DOHH2 (cell line): ENCODE measurements at regions not wholly inside any gene's neighbourhood (a gene's known extent, or its start where the extent isn't known, plus 50 kb on each side); places are given as distances from the start of the nearest gene placed in this dataset.
"Not testable (repeated sequence)": the region's sequence is repeated elsewhere in the genome, so short reads cannot be mapped to it uniquely, and the experiment has no call there.

Experiments used
- H3F3A ChIP-seq: fragments of 200-600 bp; sonication (generic), shearing (Covaris generic); 2 replicates; pipeline ENCODE4 v1.6.0; 2016; ENCODE audit warnings: antibody characterized with exemption, mild to moderate bottlenecking; ENCODE audit not compliant: control insufficient read depth, insufficient read depth
- H3K27ac ChIP-seq: fragments of 200-600 bp; sonication (generic); 2 replicates; pipeline ENCODE4 v1.5.1; 2014; ENCODE audit warnings: low read depth, mild to moderate bottlenecking, low read length, moderate library complexity
- H3K27me3 ChIP-seq: fragments of 200-600 bp; sonication (generic); 2 replicates; pipeline ENCODE4 v1.6.1; 2014; ENCODE audit warnings: mild to moderate bottlenecking, low read length, mixed read lengths; ENCODE audit not compliant: control insufficient read depth
- H3K36me3 ChIP-seq: fragments of 200-600 bp; sonication (generic); 2 replicates; pipeline ENCODE4 v1.6.1; 2014; ENCODE audit warnings: mild to moderate bottlenecking, low read length, moderate library complexity, mixed read lengths; ENCODE audit not compliant: control insufficient read depth
- H3K4me1 ChIP-seq: fragments of 200-600 bp; sonication (generic); 2 replicates; pipeline ENCODE4 v1.6.1; 2014; ENCODE audit warnings: mild to moderate bottlenecking, low read length, mixed read lengths; ENCODE audit not compliant: control insufficient read depth
- H3K4me2 ChIP-seq: fragments of 200-600 bp; sonication (generic); 2 replicates; pipeline ENCODE4 v1.6.0; 2014; ENCODE audit warnings: mild to moderate bottlenecking, low read length, moderate library complexity
- H3K4me3 ChIP-seq: fragments of 200-600 bp; sonication (generic); 2 replicates; pipeline ENCODE4 v1.5.1; 2014; ENCODE audit warnings: mild to moderate bottlenecking, low read length, mixed read lengths
- H3K79me2 ChIP-seq: fragments of 200-600 bp; sonication (generic); 2 replicates; pipeline ENCODE4 v1.6.1; 2014; ENCODE audit warnings: mild to moderate bottlenecking, low read length, mixed read lengths; ENCODE audit not compliant: control insufficient read depth
- H3K9me2 ChIP-seq: fragments of 200-600 bp; sonication (generic); replicated peaks from 2 replicates; pipeline ENCODE4 v1.6.1; 2014; ENCODE audit warnings: mild to moderate bottlenecking, low read length, mixed read lengths; ENCODE audit not compliant: control insufficient read depth
- H3K9me3 ChIP-seq: fragments of 200-600 bp; sonication (generic); 2 replicates; pipeline ENCODE4 v1.6.1; 2014; ENCODE audit warnings: antibody characterized with exemption, low read length, mixed read lengths; ENCODE audit not compliant: control insufficient read depth, insufficient read depth
- H4K20me1 ChIP-seq: fragments of 200-600 bp; sonication (generic); 2 replicates; pipeline ENCODE4 v1.6.0; 2014; ENCODE audit warnings: low read depth, mild to moderate bottlenecking, antibody characterized with exemption, low read length, moderate library complexity; ENCODE audit not compliant: control insufficient read depth, insufficient read depth
- CTCF ChIP-seq: fragments of 200-600 bp; sonication (generic); IDR thresholded peaks from one replicate; pipeline ENCODE4 v1.5.1; 2014; ENCODE audit warnings: antibody characterized with exemption, mild to moderate bottlenecking, low read depth, low read length; ENCODE audit not compliant: poor library complexity, severe bottlenecking
- EZH2phosphoT487 ChIP-seq: fragments of 200-600 bp; sonication (generic); IDR thresholded peaks from 2 replicates; pipeline ENCODE4 v1.6.1; 2017; ENCODE audit warnings: borderline replicate concordance, mild to moderate bottlenecking, antibody characterized with exemption, low read length, moderate library complexity, mixed read lengths

- no peak overlapping the region for H3K27ac ChIP-seq
- H3K4me3 ChIP-seq, result no peak overlapping the region
- H3K4me2 ChIP-seq, result no peak overlapping the region
- H3F3A ChIP-seq, result no peaks in the 10 kb centered on the region
- no peaks in the 10 kb centered on the region for H3K27me3 ChIP-seq
- H3K9me3 ChIP-seq, result no peaks in the 10 kb centered on the region
- no peaks in the 10 kb centered on the region for H3K79me2 ChIP-seq
- no peak for TF ChIP-seq CTCF
- TF ChIP-seq EZH2phosphoT487, result no peak
- H4K20me1 ChIP-seq, result no peaks in the 10 kb centered on the region
- no peaks in the 10 kb centered on the region for H3K36me3 ChIP-seq
- no peaks in the 10 kb centered on the region for H3K4me1 ChIP-seq
- H3K9me2 ChIP-seq, result no peaks in the 10 kb centered on the region
These were observed 121.5 kb upstream of the RAB4A start for GRCh38 chr1:229149435-229149834.

GRCh38 chr1:229150518-229150917 is 120.4 kb upstream of the RAB4A start:
- no peaks in the 10 kb centered on the region for H3K79me2 ChIP-seq
- H3F3A ChIP-seq, result no peaks in the 10 kb centered on the region
- TF ChIP-seq CTCF (no peak), EZH2phosphoT487 (no peak)
- no peaks in the 10 kb centered on the region for H3K9me2 ChIP-seq
- H3K36me3 ChIP-seq, result no peaks in the 10 kb centered on the region
- H3K4me2 ChIP-seq, result no peak overlapping the region
- H3K27me3 ChIP-seq, result no peaks in the 10 kb centered on the region
- no peak overlapping the region for H3K4me3 ChIP-seq
- H3K9me3 ChIP-seq, result no peaks in the 10 kb centered on the region
- peaks cover 4% of the 10 kb centered on the region for H3K4me1 ChIP-seq
- no peaks in the 10 kb centered on the region for H4K20me1 ChIP-seq
- no peak overlapping the region for H3K27ac ChIP-seq

GRCh38 chr1:229151412-229151811 is 119.5 kb upstream of the RAB4A start:
- H3K9me2 ChIP-seq, H3K4me1 ChIP-seq, H3K4me2 ChIP-seq, H3K27me3 ChIP-seq, H3K9me3 ChIP-seq, H3F3A ChIP-seq, H3K36me3 ChIP-seq, H4K20me1 ChIP-seq, H3K4me3 ChIP-seq, H3K27ac ChIP-seq, H3K79me2 ChIP-seq: not testable (repeated sequence)

- TF ChIP-seq CTCF (no peak), EZH2phosphoT487 (no peak)
- Histone ChIP-seq H3K9me2 (no peaks in the 10 kb centered on the region), H3K9me3 (no peaks in the 10 kb centered on the region), H3K27ac (no peak overlapping the region), H3K36me3 (no peaks in the 10 kb centered on the region), H3K4me2 (no peak overlapping the region), H3K27me3 (no peaks in the 10 kb centered on the region), H3K79me2 (no peaks in the 10 kb centered on the region), H3F3A (no peaks in the 10 kb centered on the region), H3K4me3 (no peak overlapping the region), H3K4me1 (peaks cover 9% of the 10 kb centered on the region), H4K20me1 (no peaks in the 10 kb centered on the region)
These were observed 118.6 kb upstream of the RAB4A start for GRCh38 chr1:229152311-229152710.
